ENCODE measurements at regions not wholly inside any gene's neighbourhood (a gene's known extent, or its start where the extent isn't known, plus 50 kb on each side); places are given as distances from the start of the nearest gene placed in this dataset.
"Not testable (repeated sequence)": the region's sequence is repeated elsewhere in the genome, so short reads cannot be mapped to it uniquely, and the experiment has no call there.

- no peak for DNase-seq
These were observed 68.7 kb downstream of the VSIG4 start for GRCh38 chrX:65971151-65971550.

GRCh38 chrX:65967159-65967558, 72.7 kb downstream of the VSIG4 start:
- not testable (repeated sequence) for DNase-seq; ATAC-seq (ENCODE audit: insufficient read depth, low FRiP score); H3K9me3 ChIP-seq (ENCODE audit: control insufficient read depth in 4 of 4, insufficient read depth in 3 of 4, low read length in 3 of 4); H3K27ac ChIP-seq (ENCODE audit: low read depth in 1 of 2, low read length in 1 of 2); H3K9ac ChIP-seq (ENCODE audit: insufficient read depth in 1 of 2, low read length in 2 of 2); H3K4me1 ChIP-seq (ENCODE audit: control insufficient read depth in 5 of 5, insufficient read depth in 5 of 5, low read length in 5 of 5); H3K36me3 ChIP-seq (ENCODE audit: control insufficient read depth in 4 of 4, insufficient read depth in 4 of 4, low read length in 4 of 4); H3K27me3 ChIP-seq (ENCODE audit: control insufficient read depth in 3 of 3, insufficient read depth in 3 of 3, low read length in 2 of 3); H3K4me3 ChIP-seq
- 91 to 92% methylated on average over 3 of the region's 3 CpGs for WGBS, 2 donors

More at GRCh38 chrX:65971151-65971550, 68.7 kb downstream of the VSIG4 start:
- Histone ChIP-seq H3K36me3 (ENCODE audit: control insufficient read depth in 4 of 4, insufficient read depth in 4 of 4, low read length in 4 of 4) (no peaks in the 10 kb centered on the region), H3K9me3 (ENCODE audit: control insufficient read depth in 4 of 4, insufficient read depth in 3 of 4, low read length in 3 of 4) (no peaks in the 10 kb centered on the region), H3K27ac (ENCODE audit: low read depth in 1 of 2, low read length in 1 of 2) (no peak overlapping the region), H3K4me1 (ENCODE audit: control insufficient read depth in 5 of 5, insufficient read depth in 5 of 5, low read length in 5 of 5) (no peaks in the 10 kb centered on the region), H3K9ac (ENCODE audit: insufficient read depth in 1 of 2, low read length in 2 of 2) (no peak overlapping the region), H3K4me3 (no peak overlapping the region), H3K27me3 (ENCODE audit: control insufficient read depth in 3 of 3, insufficient read depth in 3 of 3, low read length in 2 of 3) (no peaks in the 10 kb centered on the region)
- ATAC-seq (ENCODE audit: insufficient read depth, low FRiP score), result no peak
- 46 to 77% methylated on average over 15 to 16 of the region's 16 CpGs for WGBS, 2 donors
- TF ChIP-seq CTCF (IDR thresholded peaks at IDR 0.05; ENCODE audit: control extremely low read depth, extremely low read depth), result no peak

GRCh38 chrX:65961714-65962113, 78.2 kb downstream of the VSIG4 start:
- H3K4me1 ChIP-seq (ENCODE audit: control insufficient read depth in 5 of 5, insufficient read depth in 5 of 5, low read length in 5 of 5), result no peaks in the 10 kb centered on the region
- ATAC-seq (ENCODE audit: insufficient read depth, low FRiP score) (no peak), DNase-seq (no peak)
- H3K36me3 ChIP-seq (ENCODE audit: control insufficient read depth in 4 of 4, insufficient read depth in 4 of 4, low read length in 4 of 4), result no peaks in the 10 kb centered on the region
- no peak for TF ChIP-seq CTCF (IDR thresholded peaks at IDR 0.05; ENCODE audit: control extremely low read depth, extremely low read depth)
- no peak overlapping the region for H3K27ac ChIP-seq (ENCODE audit: low read depth in 1 of 2, low read length in 1 of 2)
- H3K9ac ChIP-seq (ENCODE audit: insufficient read depth in 1 of 2, low read length in 2 of 2), result no peak overlapping the region
- peaks cover 0 to 3% (median 0%) of the 10 kb centered on the region in 4 donors for H3K9me3 ChIP-seq (ENCODE audit: control insufficient read depth in 4 of 4, insufficient read depth in 3 of 4, low read length in 3 of 4)
- 87 to 97% methylated on average over 2 of the region's 2 CpGs for WGBS, 2 donors
- H3K27me3 ChIP-seq (ENCODE audit: control insufficient read depth in 3 of 3, insufficient read depth in 3 of 3, low read length in 2 of 3), result peaks cover 0 to 5% (median 0%) of the 10 kb centered on the region in 3 donors
- H3K4me3 ChIP-seq, result no peak overlapping the region

- Histone ChIP-seq H3K27me3 (ENCODE audit: control insufficient read depth in 3 of 3, insufficient read depth in 3 of 3, low read length in 2 of 3) (no peaks in the 10 kb centered on the region), H3K9me3 (ENCODE audit: control insufficient read depth in 4 of 4, insufficient read depth in 3 of 4, low read length in 3 of 4) (peaks cover 0 to 3% (median 1%) of the 10 kb centered on the region in 4 donors), H3K27ac (ENCODE audit: low read depth in 1 of 2, low read length in 1 of 2) (no peak overlapping the region), H3K4me1 (ENCODE audit: control insufficient read depth in 5 of 5, insufficient read depth in 5 of 5, low read length in 5 of 5) (no peaks in the 10 kb centered on the region), H3K4me3 (no peak overlapping the region), H3K36me3 (ENCODE audit: control insufficient read depth in 4 of 4, insufficient read depth in 4 of 4, low read length in 4 of 4) (no peaks in the 10 kb centered on the region), H3K9ac (ENCODE audit: insufficient read depth in 1 of 2, low read length in 2 of 2) (no peak overlapping the region)
- ATAC-seq (ENCODE audit: insufficient read depth, low FRiP score), result no peak
- 69 to 94% methylated on average over 1 of the region's 1 CpG for WGBS, 2 donors
- DNase-seq, result no peak
- no peak for TF ChIP-seq CTCF (IDR thresholded peaks at IDR 0.05; ENCODE audit: control extremely low read depth, extremely low read depth)
These were observed 91.8 kb downstream of the VSIG4 start for GRCh38 chrX:65948103-65948502.

All from lung (tissue), 11 donors.